ENCODE measurements at regions not wholly inside any gene's neighbourhood (a gene's known extent, or its start where the extent isn't known, plus 50 kb on each side); places are given as distances from the start of the nearest gene placed in this dataset.

GRCh38 chr7:26547156-26547555, 255.5 kb downstream of the SNX10 start:
- TF ChIP-seq FOXA1 (IDR thresholded peaks at IDR 0.05) (no peak), SP1 (IDR thresholded peaks at IDR 0.05) (no peak), BHLHE40 (IDR thresholded peaks at IDR 0.05; ENCODE audit: borderline replicate concordance) (no peak)

All from HEK293T (cell line).